CD4-positive, CD25-positive, alpha-beta regulatory T cell (primary cell): ENCODE measurements at regions not wholly inside any gene's neighbourhood (a gene's known extent, or its start where the extent isn't known, plus 50 kb on each side); places are given as distances from the start of the nearest gene placed in this dataset.

Experiments used
- ATAC-seq, 2 donors: fragments of 150-1000 bp; cut with Tn5 transposase; one replicate each; pipeline ENCODE4 v1.10.0; 2021; ENCODE audit warnings: low read depth in 2 of 2, moderate number of reproducible peaks in 2 of 2, moderate library complexity in 1 of 2
- DNase-seq, 3 donors: peaks; one replicate each; pipeline versions ENCODE4 v3.0.0 to v3.0.0-alpha.2; 2012 to 2022; ENCODE audit warnings: mixed read lengths in 1 of 3
- H3K27ac ChIP-seq: one replicate; pipeline ENCODE4 v1.7.0; 2013; ENCODE audit warnings: mild to moderate bottlenecking, low read length; ENCODE audit not compliant: insufficient read depth, poor library complexity, severe bottlenecking
- H3K27me3 ChIP-seq: one replicate; pipeline ENCODE4 v1.7.0; 2013; ENCODE audit warnings: low read length; ENCODE audit not compliant: control insufficient read depth, insufficient read depth
- H3K36me3 ChIP-seq: one replicate; pipeline ENCODE4 v1.7.0; 2013; ENCODE audit warnings: mild to moderate bottlenecking, low read length, moderate library complexity; ENCODE audit not compliant: control insufficient read depth, insufficient read depth
- H3K4me1 ChIP-seq: 2 replicates; pipeline ENCODE4 v1.7.0; 2013; ENCODE audit warnings: mild to moderate bottlenecking, low read length; ENCODE audit not compliant: insufficient read depth, control insufficient read depth, poor library complexity, severe bottlenecking
- H3K4me3 ChIP-seq: one replicate; pipeline ENCODE4 v1.7.0; 2013; ENCODE audit warnings: low read depth, mild to moderate bottlenecking, low read length, moderate library complexity
- H3K9me3 ChIP-seq, 2 experiments: 1 replicate in 1 of 2; 2 replicates in 1 of 2; pipeline ENCODE4 v1.7.0; 2013; ENCODE audit warnings: low read length in 2 of 2, mild to moderate bottlenecking in 1 of 2, moderate library complexity in 1 of 2; ENCODE audit not compliant: control insufficient read depth in 2 of 2
- H3K27ac Mint-ChIP-seq, 3 donors: one replicate each; pipeline ENCODE4 v1.8.0; 2020 to 2022; ENCODE audit warnings: mild to moderate bottlenecking in 3 of 3, mixed read lengths in 3 of 3, moderate library complexity in 2 of 3
- H3K27me3 Mint-ChIP-seq: one replicate; pipeline ENCODE4 v1.8.0; 2022; ENCODE audit warnings: mild to moderate bottlenecking, mixed read lengths
- H3K36me3 Mint-ChIP-seq: one replicate; pipeline ENCODE4 v1.8.0; 2020; ENCODE audit warnings: mixed read lengths
- H3K4me1 Mint-ChIP-seq, 4 donors: one replicate each; pipeline ENCODE4 v1.8.0; 2020 to 2022; ENCODE audit warnings: mixed read lengths in 4 of 4, mild to moderate bottlenecking in 1 of 4
- H3K4me3 Mint-ChIP-seq, 4 donors: one replicate each; pipeline ENCODE4 v1.8.0; 2020 to 2022; ENCODE audit warnings: mild to moderate bottlenecking in 4 of 4, mixed read lengths in 4 of 4, moderate library complexity in 3 of 4
- H3K9me3 Mint-ChIP-seq, 7 donors: one replicate each; pipeline ENCODE4 v1.8.0; 2020 to 2022; ENCODE audit warnings: mixed read lengths in 7 of 7, mild to moderate bottlenecking in 3 of 7, moderate library complexity in 2 of 7

GRCh38 chr9:108209132-108209685 lies 646.6 kb downstream of the ACTL7B start:
- H3K4me3 ChIP-seq = no peak overlapping the region
- no peaks in the 10 kb centered on the region for H3K9me3 ChIP-seq
- no peak for ATAC-seq
- Mint-ChIP-seq H3K4me1 (no peaks in the 10 kb centered on the region), H3K4me3 (no peak overlapping the region), H3K9me3 (peaks cover 0 to 9% (median 5%) of the 10 kb centered on the region in 7 donors), H3K27me3 (no peaks in the 10 kb centered on the region), H3K27ac (no peak overlapping the region), H3K36me3 (no peaks in the 10 kb centered on the region)
- H3K27ac ChIP-seq = no peak overlapping the region
- no peak for DNase-seq
- no peaks in the 10 kb centered on the region for H3K27me3 ChIP-seq
- no peaks in the 10 kb centered on the region for H3K4me1 ChIP-seq
- H3K36me3 ChIP-seq = no peaks in the 10 kb centered on the region

DNA sequence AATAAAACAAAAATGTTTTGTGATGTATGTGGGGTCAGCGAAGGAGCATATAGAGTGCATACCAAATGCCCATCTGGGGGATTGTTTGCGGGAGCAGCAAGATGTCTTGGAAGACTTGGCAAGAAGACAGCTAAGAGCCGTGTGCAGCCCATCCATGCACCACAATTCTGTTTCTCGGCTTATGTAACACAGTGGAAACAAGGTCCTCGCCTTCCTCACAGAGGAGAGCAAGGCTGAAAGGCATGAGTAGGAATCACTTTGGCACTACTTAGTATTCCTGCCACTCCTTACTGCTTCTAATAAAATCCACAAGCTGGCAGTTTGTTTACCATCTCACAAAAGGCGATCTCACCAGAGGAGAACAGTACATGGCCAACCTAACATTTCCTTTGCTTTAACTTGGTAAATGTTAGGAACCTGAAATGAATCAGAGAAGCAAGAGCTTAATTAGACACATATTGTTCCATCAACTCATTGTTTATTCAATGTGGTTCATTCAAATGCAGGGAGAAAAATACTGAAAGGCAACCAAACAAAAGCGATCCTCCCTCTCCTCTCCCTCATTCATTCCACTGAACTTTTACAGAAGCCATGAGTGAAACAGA lies 648.1 kb downstream of the ACTL7B start:
- Histone ChIP-seq H3K9me3 (no peaks in the 10 kb centered on the region), H3K36me3 (no peaks in the 10 kb centered on the region), H3K4me3 (no peak overlapping the region), H3K27ac (no peak overlapping the region), H3K27me3 (no peaks in the 10 kb centered on the region), H3K4me1 (no peaks in the 10 kb centered on the region)
- H3K36me3 Mint-ChIP-seq = no peaks in the 10 kb centered on the region
- DNase-seq (no peak), ATAC-seq (no peak)
- peaks cover 0 to 9% (median 6%) of the 10 kb centered on the region in 7 donors for H3K9me3 Mint-ChIP-seq
- H3K27ac Mint-ChIP-seq = no peak overlapping the region
- H3K4me3 Mint-ChIP-seq = no peak overlapping the region
- no peaks in the 10 kb centered on the region for H3K4me1 Mint-ChIP-seq
- no peaks in the 10 kb centered on the region for H3K27me3 Mint-ChIP-seq

GRCh38 chr9:108205276-108205675 lies 650.5 kb downstream of the ACTL7B start:
- no peaks in the 10 kb centered on the region for H3K36me3 ChIP-seq
- DNase-seq (no peak), ATAC-seq (no peak)
- no peaks in the 10 kb centered on the region for H3K27me3 Mint-ChIP-seq
- H3K4me3 Mint-ChIP-seq = no peak overlapping the region
- H3K9me3 Mint-ChIP-seq = peaks cover 0 to 15% (median 7%) of the 10 kb centered on the region in 7 donors
- no peaks in the 10 kb centered on the region for H3K4me1 Mint-ChIP-seq
- H3K9me3 ChIP-seq = no peaks in the 10 kb centered on the region
- H3K27ac Mint-ChIP-seq = no peak overlapping the region
- no peak overlapping the region for H3K27ac ChIP-seq
- H3K36me3 Mint-ChIP-seq = no peaks in the 10 kb centered on the region
- H3K4me1 ChIP-seq = no peaks in the 10 kb centered on the region
- H3K27me3 ChIP-seq = no peaks in the 10 kb centered on the region
- no peak overlapping the region for H3K4me3 ChIP-seq

- DNase-seq = no peak
- H3K27me3 Mint-ChIP-seq = no peaks in the 10 kb centered on the region
These were observed 657.9 kb downstream of the ACTL7B start for GRCh38 chr9:108197899-108198298.

GRCh38 chr9:108197008-108197365 lies 658.8 kb downstream of the ACTL7B start:
- Mint-ChIP-seq H3K4me1 (peaks cover 0 to 7% (median 0%) of the 10 kb centered on the region in 4 donors), H3K27ac (no peak overlapping the region), H3K27me3 (no peaks in the 10 kb centered on the region), H3K4me3 (no peak overlapping the region), H3K9me3 (peaks cover 0 to 16% (median 6%) of the 10 kb centered on the region in 7 donors), H3K36me3 (no peaks in the 10 kb centered on the region)
- no peaks in the 10 kb centered on the region for H3K4me1 ChIP-seq
- H3K9me3 ChIP-seq = no peaks in the 10 kb centered on the region
- no peak overlapping the region for H3K27ac ChIP-seq
- no peaks in the 10 kb centered on the region for H3K27me3 ChIP-seq
- DNase-seq = no peak
- H3K36me3 ChIP-seq = no peaks in the 10 kb centered on the region
- no peak for ATAC-seq
- no peak overlapping the region for H3K4me3 ChIP-seq

More at GRCh38 chr9:108197899-108198298, 657.9 kb downstream of the ACTL7B start:
- Histone ChIP-seq H3K4me3 (no peak overlapping the region), H3K4me1 (no peaks in the 10 kb centered on the region), H3K9me3 (no peaks in the 10 kb centered on the region), H3K27ac (no peak overlapping the region), H3K27me3 (no peaks in the 10 kb centered on the region), H3K36me3 (no peaks in the 10 kb centered on the region)
- Mint-ChIP-seq H3K4me3 (no peak overlapping the region), H3K9me3 (peaks cover 0 to 16% (median 6%) of the 10 kb centered on the region in 7 donors), H3K4me1 (peaks cover 0 to under 1% (median 0%) of the 10 kb centered on the region in 4 donors), H3K27ac (no peak overlapping the region), H3K36me3 (no peaks in the 10 kb centered on the region)
- ATAC-seq = no peak

DNA sequence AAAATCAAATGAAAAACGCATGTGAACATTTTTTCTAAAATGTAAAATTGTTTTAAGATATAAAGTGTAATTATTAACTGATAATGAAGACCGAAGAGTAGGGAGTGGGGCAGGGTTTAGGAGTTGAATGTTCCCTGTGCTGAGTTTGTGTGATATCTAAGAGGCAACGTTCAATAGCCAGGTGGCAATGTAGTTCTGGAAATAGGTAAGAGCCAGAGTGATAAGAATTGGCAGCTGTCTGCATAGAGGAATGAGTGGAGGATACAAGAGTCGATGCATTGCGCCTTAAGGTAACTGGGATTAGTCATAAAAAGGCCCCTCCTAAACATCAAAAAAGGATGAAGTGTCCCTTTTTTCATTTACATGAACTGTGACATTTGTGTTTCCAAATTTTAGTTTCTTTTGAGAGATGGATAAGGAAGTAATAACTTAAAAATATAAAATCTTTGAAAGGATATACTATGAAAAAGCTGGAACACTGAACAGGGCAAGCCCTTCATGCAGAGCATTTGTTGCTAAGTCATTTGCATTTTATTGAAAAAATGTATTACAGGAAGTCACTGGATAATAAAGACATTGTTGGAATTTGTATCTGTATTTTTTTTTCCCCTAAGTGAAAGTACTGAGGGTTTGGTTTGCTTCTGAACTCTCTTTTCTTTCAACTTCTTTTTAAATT lies 659.3 kb downstream of the ACTL7B start:
- ATAC-seq = no peak
- Mint-ChIP-seq H3K4me3 (no peak overlapping the region), H3K27me3 (no peaks in the 10 kb centered on the region), H3K27ac (no peak overlapping the region), H3K36me3 (no peaks in the 10 kb centered on the region), H3K4me1 (peaks cover 0 to 7% (median 0%) of the 10 kb centered on the region in 4 donors), H3K9me3 (peaks cover 0 to 16% (median 6%) of the 10 kb centered on the region in 7 donors)
- Histone ChIP-seq H3K4me3 (no peak overlapping the region), H3K36me3 (no peaks in the 10 kb centered on the region), H3K9me3 (no peaks in the 10 kb centered on the region), H3K27ac (no peak overlapping the region), H3K4me1 (no peaks in the 10 kb centered on the region), H3K27me3 (no peaks in the 10 kb centered on the region)
- no peak for DNase-seq

- Histone ChIP-seq H3K27me3 (no peaks in the 10 kb centered on the region), H3K9me3 (no peaks in the 10 kb centered on the region), H3K27ac (no peak overlapping the region), H3K4me3 (no peak overlapping the region), H3K4me1 (no peaks in the 10 kb centered on the region), H3K36me3 (no peaks in the 10 kb centered on the region)
- DNase-seq (no peak), ATAC-seq (no peak)
- Mint-ChIP-seq H3K9me3 (peaks cover 0 to 8% (median 3%) of the 10 kb centered on the region in 7 donors), H3K27me3 (no peaks in the 10 kb centered on the region), H3K27ac (no peak overlapping the region), H3K4me3 (no peak overlapping the region), H3K36me3 (no peaks in the 10 kb centered on the region), H3K4me1 (peaks cover 0 to 7% (median 0%) of the 10 kb centered on the region in 4 donors)
These were observed 661.6 kb downstream of the ACTL7B start for GRCh38 chr9:108194154-108194553.
